HG03575 (cell line): ENCODE measurements at regions not wholly inside any gene's neighbourhood (a gene's known extent, or its start where the extent isn't known, plus 50 kb on each side); places are given as distances from the start of the nearest gene placed in this dataset.

Experiments used
- ATAC-seq: cut with Tn5 transposase; IDR thresholded peaks from one replicate; pipeline ENCODE4 v1.9.1; 2021; ENCODE audit not compliant: unreplicated experiment, insufficient number of reproducible peaks, low FRiP score; ENCODE audit errors: extremely low read depth

GRCh38 chr22:48554893-48555572 lies 1272.6 kb downstream of the BRD1 start:
- no peak for ATAC-seq

GRCh38 chr22:48553694-48554308 lies 1273.9 kb downstream of the BRD1 start:
- no peak for ATAC-seq

GRCh38 chr22:48553119-48553518 lies 1274.6 kb downstream of the BRD1 start:
- ATAC-seq: no peak

- no peak for ATAC-seq
Measured at GRCh38 chr22:48551716-48552268, 1275.9 kb downstream of the BRD1 start.

- no peak for ATAC-seq
Measured at GRCh38 chr22:48551061-48551460, 1276.6 kb downstream of the BRD1 start.

- no peak for ATAC-seq
Measured at GRCh38 chr22:48548391-48548790, 1279.3 kb downstream of the BRD1 start.

GRCh38 chr22:48547971-48548370 lies 1279.7 kb downstream of the BRD1 start:
- no peak for ATAC-seq

GRCh38 chr22:48546653-48547424 lies 1280.8 kb downstream of the BRD1 start:
- no peak for ATAC-seq

GRCh38 chr22:48545987-48546386 lies 1281.7 kb downstream of the BRD1 start:
- no peak for ATAC-seq

- ATAC-seq: no peak
Measured at GRCh38 chr22:48541401-48542098, 1286.1 kb downstream of the BRD1 start.

- no peak for ATAC-seq
Measured at GRCh38 chr22:48539261-48539660, 1288.4 kb downstream of the BRD1 start.

GRCh38 chr22:48538291-48538820 lies 1289.3 kb downstream of the BRD1 start:
- ATAC-seq: no peak

- no peak for ATAC-seq
Measured at GRCh38 chr22:48537343-48537680, 1290.4 kb downstream of the BRD1 start.

GRCh38 chr22:48536541-48537342 lies 1290.9 kb downstream of the BRD1 start:
- no peak for ATAC-seq

GRCh38 chr22:48535868-48536540 lies 1291.7 kb downstream of the BRD1 start:
- no peak for ATAC-seq

- no peak for ATAC-seq
Measured at GRCh38 chr22:48534395-48534958, 1293.2 kb downstream of the BRD1 start.

- no peak for ATAC-seq
Measured at GRCh38 chr22:48532986-48533385, 1294.7 kb downstream of the BRD1 start.
